ENCODE measurements at regions not wholly inside any gene's neighbourhood (a gene's known extent, or its start where the extent isn't known, plus 50 kb on each side); places are given as distances from the start of the nearest gene placed in this dataset.

GRCh38 chr4:130043732-130044160, 947.8 kb downstream of the C4orf33 start:
- TF ChIP-seq PATZ1 (CRISPR knock-in tag; IDR thresholded peaks at IDR 0.05; ENCODE audit: borderline replicate concordance) (no peak), ARNTL (CRISPR knock-in tag; IDR thresholded peaks at IDR 0.05; ENCODE audit: borderline replicate concordance, low read depth) (no peak)
- TF ChIP-seq, protein P1, sequence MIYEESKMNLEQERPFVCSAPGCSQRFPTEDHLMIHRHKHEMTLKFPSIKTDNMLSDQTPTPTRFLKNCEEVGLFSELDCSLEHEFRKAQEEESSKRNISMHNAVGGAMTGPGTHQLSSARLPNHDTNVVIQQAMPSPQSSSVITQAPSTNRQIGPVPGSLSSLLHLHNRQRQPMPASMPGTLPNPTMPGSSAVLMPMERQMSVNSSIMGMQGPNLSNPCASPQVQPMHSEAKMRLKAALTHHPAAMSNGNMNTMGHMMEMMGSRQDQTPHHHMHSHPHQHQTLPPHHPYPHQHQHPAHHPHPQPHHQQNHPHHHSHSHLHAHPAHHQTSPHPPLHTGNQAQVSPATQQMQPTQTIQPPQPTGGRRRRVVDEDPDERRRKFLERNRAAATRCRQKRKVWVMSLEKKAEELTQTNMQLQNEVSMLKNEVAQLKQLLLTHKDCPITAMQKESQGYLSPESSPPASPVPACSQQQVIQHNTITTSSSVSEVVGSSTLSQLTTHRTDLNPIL (CRISPR knock-in tag; IDR thresholded peaks at IDR 0.05; ENCODE audit: low read depth) = no peak
